ENCODE measurements at regions not wholly inside any gene's neighbourhood (a gene's known extent, or its start where the extent isn't known, plus 50 kb on each side); places are given as distances from the start of the nearest gene placed in this dataset.

DNA sequence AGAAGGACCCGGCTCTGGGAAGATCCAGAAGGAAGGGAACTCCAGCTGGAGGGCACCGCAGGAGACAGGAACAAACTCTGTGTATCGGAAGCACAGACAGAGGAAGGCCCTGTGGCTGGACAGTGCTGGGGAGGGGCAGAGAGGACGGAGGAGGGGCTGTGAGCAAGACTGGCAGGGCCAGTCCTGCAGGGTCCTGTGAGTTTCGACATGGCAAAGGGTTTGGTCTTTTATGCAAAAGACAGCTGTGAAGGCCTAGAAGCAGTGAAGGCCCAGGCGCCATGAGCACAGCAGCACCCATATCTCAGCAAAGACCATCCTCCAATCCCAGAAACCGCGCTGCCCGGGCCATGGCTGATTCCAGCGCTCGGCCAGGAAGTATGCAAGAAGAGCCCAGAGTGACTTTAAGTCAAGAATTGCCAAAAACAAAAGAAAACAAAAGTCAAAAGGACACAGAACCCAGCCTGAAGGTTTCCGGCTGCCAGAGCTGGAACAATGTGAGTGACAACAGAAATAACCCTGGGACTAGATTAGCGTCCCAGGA, 126.5 kb downstream of the NCOR2 start:
- DNase-seq: no peak

DNA sequence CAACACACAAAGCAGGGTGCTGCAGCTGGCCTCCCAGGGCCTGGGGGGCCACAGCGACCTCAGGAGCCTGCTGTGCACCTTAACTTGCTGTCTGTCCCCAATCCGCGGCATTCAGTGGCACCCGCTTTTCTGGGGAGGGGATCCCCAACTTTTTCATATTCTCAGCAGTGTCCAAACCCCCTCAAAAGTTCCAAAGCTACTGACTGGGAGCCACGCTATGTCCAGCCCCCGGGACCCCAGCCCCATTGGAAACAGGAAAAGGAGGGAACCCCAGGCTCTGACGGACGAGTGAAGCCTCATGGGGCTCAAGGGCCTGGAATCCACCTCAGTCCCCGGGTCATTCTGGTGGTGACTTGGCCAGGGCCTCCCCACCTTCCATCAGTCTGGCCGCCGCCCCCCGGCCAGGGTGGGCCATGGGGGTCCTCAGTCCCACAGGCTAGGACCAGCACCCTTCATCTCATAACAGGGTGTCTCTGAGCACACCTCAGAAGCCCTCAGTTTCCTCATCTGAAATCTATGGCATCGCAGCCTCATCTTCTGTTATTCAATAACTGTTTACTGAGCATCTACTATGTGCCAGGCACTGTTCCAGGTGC, 127.3 kb downstream of the NCOR2 start:
- DNase-seq: no peak

DNA sequence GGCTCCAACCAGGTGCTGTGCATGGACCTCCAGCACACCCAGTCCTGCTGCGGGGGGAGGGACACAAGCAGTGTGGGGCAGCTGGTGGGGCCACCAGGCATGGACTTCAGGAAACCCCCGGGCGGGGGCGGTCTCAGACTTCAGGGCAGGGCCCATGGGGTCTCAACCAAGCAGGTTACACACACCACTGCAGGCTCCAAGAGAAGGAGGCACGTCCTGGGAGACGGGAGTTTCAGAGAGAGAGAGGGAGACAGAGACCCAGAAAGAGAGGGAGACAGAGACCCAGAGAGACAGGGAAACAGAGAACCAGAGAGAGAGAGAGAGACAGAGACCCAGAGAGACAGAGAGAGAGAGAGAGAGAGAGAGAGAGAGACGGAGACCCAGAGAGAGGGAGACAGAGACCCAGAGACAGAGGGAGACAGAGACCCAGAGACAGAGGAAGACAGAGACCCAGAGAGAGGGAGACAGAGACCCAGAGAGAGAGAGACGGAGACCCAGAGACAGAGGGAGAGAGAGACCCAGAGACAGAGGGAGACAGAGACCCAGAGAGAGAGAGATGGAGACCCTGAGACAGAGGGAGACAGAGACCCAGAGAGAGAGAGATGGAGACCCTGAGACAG, 128.9 kb downstream of the NCOR2 start:
- DNase-seq: no peak

DNA sequence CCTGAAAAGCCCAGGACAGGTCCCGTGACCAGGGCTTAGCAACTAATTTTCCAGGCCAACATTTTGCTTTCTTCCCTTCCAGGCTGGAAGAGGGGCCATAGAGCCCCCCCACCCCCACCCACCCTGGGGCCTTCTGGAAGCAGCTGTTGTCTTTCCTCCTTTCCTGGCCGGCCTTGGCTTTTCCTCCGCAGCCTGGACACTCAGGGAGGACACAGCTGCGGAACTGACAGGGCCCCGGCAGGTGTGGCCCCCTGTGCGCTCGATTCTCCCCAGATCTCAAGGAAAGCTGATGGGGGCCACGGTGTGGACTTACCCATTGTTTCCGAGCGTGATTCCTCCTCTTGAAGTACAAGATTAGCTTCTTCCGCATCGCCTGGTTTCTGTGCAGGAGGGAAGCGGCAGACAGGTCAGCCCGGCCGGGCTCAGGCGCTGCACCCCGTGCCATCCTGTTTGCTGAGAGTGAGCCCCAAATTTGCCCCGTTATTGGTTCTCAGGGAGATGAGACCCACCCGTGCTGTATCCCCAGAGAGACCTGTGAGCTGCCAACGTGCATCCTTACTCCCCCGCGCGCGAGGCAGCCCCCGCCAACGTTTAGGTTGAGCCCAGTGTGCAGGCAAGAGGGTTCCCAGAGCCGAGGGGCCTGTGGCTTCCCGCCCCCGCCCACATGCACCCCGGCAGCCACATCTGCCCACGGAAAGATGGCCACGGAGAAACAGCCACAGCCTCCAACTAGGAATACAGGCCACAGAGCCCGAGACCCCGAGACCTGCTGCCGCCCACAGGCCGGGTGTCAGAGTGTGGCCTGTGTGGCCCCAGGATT, 129.6 kb downstream of the NCOR2 start:
- no peak for DNase-seq

DNA sequence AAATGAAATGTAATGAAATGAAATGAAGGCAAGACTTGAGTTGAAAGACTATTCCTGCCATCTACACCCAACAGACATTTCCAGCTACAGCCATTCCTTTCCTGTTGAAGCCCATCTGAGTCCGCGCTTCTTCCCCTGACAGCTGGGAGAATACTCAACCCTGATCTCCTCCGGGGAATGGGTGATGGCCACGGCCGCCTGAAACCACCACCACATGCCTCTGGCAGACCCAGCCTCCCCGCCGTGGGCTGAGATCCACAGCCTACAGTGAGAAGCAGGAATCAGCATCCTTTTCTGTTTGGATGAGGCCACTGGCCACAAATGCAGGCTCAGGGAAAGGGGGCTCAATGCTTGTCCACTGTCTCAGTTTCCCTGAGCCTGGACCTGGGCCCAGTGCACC, 130.3 kb downstream of the NCOR2 start:
- DNase-seq: no peak

DNA sequence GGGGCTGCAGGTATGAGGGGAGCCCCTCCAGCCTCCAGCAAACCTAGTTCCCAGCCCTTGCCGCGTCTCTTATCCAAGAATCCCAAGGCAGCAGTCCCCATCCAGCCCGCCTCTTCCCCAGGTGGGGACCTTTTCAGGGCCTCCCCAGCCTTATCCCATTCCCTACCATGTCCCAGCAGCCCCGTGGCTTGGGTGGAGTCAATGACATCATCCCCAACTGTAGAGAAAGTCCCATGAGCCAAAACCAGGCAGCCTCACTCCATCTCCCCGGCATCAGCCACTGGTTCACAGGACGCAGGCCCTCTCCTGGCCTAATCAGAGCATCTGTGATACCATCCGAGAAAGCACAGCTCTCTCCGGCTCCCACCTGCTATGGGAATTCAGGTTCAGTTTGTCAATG, 131.0 kb downstream of the NCOR2 start:
- no peak for DNase-seq

- DNase-seq: no peak
Measured at GRCh38 chr12:124435806-124436345, 131.5 kb downstream of the NCOR2 start.

GRCh38 chr12:124434951-124435805, 132.2 kb downstream of the NCOR2 start:
- DNase-seq: no peak

DNA sequence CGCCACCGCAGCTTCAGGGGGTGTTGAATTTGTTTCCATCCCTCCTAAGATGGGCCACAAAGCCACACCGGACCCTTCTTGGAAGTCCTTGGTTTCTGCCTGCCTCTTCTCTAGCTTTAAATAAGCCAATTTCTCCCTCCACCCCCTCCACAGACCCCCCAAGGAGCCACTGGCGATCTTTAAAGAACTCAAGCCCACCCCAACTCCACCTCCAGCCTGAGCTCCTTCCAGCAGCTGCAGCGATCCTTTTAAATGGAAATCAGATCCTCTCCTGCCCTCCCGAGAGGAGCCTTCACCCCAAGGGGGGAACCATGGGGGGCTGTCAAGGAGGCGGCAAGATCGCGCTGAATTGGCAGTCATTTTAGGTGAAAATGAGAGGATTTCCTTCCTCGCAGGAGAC, 133.1 kb downstream of the NCOR2 start:
- DNase-seq: no peak

DNA sequence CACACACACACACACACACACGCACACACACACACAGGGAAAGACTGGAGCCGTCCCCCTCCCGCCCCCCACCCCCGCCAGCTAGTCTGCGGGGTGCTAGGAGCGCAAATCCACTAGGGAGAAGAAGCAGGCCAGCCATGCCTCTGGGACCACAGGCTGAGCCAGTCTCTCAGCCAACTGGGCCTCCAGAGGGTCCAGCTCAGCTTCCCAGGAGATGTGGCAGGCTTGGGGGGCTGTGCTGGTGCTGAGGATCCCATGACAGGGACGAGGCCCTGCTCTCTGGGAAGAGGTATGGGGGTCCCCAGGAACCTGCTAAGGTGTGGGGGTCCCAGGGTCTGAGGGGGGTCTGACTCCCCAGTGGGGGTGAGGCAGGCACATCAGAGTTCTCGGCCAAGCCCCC, 133.5 kb downstream of the NCOR2 start:
- DNase-seq: no peak

DNA sequence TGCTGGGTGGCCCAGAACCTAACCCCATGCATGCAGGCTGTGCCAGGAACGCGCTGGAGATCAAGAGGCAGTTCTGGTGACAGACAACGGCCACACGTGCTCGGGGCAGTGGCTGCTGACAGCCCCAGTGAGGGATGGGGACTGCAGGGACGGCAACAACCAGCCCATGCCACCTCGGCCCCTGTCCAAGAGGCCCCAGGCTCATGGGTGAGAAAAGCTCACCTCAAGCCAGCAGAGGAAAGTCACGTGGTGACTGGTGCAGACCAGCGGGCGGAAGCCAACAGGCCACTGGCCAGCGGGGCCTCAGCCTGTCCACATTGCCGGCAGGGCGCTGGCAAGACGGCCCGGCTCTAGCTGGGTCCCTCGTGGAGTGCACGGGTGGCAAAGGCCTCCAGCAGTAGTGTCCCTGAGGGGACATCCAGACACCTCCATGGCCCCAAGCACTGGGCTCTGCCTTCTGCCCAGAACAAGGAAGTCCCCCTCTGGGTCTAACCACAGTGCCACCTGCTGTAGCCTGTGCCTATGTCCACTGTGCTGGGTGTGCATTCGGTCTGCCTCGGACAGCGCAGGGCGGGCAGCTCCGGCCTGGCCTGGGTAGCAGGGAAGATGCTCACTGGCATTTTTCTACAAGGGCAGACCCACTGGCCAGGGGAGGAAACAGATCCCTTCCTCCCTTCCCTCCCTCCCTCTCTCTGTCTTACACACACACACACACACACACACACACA, 134.1 kb downstream of the NCOR2 start:
- no peak for DNase-seq

GRCh38 chr12:124432376-124432775, 135.0 kb downstream of the NCOR2 start:
- DNase-seq: no peak

DNA sequence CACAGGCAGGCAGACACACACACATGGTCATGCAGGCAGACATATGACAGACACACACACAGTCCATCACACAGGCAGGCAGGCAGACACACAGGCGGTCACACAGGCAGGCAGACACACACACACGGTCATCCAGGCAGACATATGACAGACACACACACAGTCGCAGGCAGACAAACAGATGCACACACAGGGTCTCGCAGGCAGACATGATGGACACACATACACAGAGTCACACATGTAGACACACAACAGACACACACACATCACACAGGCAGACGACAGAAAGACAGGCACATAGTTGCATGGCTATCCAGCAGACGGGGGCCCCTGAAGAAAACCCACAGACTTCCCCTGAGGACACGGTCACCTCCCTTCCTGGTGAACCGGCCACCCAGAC, 135.4 kb downstream of the NCOR2 start:
- DNase-seq: no peak

DNA sequence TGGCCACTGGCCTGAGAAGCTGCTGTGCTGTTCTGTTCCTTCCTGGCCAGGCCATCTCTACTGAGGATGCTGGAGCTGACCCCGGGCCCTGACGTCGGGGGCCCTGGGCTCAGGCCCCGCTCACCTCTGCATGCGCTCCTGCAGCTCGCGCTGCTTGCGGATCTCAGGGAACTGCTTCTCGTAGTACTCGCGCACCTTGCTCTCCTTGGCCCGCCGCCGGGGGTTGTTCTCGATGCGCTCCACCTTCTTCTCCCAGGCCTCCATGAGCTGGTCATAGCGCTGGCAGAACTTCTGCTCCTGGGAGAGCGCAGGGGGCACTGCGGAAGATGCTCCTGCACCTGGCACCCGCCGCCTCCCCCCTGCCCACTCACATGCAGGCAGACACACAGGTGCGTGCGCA, 135.6 kb downstream of the RFLNA start:
- no peak for DNase-seq

DNA sequence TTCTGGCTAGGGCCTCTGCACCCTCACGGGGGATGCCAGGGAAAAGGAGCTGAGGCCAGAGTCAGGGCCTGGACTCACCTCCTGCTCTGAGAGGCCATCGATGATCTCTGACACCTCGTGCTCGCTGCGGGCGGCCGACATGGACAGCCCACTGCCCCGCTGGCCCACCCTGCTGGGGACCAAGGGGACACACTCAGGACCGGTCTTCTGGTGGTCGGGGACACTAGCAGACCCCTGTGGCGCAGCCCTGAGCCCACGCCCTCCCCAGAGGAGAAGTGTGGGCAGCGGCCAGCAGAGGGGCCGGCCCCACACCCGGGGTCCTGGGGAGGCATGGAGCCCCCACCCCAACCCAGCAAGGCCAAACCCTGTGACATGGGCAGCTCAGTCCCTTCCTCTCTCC, 134.6 kb downstream of the RFLNA start:
- DNase-seq: no peak

DNA sequence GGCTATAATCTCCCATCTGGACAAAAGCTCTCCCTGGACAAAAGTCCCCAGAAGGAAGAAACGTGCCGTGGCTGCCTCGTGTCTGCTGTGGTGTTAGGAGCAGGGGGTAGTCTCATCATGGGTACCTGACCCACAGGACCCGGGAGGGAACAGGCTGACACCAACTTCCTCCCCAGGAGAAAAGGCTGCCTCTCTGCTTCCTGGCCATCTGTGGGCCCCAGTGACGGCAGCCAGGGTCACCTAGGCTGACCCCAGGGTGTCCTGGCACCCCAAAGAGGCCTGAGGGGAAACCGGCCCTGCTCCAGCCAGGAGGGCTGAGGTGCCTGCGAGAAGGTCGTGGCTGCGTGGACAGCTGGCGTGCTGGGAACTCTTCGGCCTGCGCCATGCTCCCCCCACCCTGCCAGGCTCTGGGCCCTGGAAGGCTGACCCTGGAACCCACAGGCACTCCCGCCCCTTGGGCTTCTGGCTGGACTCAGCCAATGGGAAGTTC, 133.9 kb downstream of the RFLNA start:
- DNase-seq: no peak

DNA sequence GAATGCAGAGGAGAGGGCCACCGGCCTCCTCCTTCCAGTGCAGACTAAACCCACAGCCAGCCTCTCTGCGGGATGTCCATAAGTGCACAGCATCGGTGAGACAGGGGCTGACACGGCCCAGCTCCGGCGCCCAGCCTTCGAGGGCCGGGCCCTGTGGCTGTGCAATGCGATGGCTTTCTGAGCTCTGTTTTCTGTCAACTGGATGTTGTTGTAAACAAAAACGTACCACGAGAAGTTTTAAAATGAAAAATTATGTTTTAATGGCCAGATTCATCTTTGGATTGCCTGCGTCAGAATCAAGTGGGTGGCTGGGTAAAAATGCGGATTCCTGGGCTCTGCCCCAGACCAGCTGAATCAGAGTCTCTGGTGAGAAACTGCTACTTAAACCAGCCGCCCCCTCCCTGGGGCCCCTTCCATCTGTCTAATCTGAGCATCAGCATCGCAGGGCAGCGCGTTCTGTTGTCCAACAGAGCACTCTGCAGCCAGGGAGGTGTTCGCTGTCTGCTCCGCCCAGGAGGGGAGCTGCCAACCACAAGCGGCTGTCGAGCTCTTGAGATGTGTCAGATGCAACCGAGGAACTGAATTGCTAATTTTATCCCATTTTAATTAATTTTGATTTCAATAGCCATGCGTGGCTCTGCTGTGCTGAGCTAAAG, 133.4 kb downstream of the RFLNA start:
- no peak for DNase-seq

DNA sequence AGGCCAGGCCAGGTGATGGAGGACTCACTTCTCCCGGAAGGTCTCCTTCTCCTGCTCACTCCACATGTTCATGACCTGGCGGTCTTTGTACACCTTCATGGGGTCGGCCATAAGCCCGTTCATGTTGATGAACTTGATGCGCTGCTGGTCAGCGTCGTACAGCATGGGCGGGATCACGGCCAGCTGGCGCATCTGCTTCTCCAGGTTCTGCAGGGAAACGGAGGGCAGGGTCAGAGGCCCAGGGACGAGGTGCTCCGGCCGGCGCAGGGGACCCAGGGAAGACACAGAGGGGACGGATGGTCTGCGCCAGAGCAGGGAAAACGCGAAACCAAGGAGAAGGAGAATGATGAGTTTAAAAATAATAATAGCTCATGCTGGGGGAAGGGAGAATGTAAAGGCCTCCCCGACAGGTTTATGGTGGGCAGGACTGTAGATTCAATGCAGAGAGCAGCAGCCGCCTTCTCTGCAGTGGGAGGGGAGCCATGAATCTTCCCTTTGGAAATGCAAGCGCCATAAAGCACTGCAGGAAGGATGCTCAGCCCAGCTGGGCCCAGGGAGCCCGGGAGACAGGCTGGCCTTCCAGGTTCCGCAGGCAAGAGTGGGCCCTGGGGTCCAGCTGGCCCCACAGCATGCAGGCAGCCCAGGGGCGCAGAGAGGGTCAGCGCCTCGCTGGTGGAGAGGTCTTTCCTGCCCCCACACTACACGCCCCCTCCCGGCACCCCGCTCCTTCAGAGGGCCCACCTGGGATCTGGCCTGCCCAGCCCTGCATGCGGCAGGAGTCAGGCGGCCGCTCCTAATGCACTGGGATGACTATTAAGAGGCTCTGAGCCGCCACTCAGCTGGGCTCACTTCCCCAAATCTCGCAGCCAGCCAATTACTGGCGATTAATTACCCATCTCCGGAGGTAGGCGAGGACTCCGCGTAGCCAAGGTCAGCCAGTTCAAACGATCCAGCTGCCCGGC, 132.0 kb downstream of the RFLNA start:
- DNase-seq: no peak

DNA sequence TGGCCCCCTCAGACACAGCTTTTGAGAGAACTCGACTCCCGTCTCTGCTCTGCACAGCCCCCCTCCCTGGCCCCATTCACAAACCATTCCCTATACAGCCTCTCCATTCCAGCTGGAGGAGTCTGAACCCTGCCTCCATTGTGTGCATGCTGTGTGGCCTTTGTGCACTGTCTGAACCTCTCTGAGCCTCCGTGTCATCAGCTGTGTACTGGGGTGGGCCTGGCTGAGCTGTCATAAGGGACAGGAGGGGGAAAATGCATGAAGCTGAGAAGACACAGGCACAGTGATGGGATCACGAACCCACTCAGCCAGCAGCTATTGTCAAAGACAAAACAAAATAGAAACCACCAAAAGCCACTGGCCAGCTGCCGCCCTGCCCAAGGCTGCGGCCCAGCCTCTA, 130.8 kb downstream of the RFLNA start:
- no peak for DNase-seq

- DNase-seq: no peak
Measured at GRCh38 chr12:124424516-124424905, 129.6 kb downstream of the RFLNA start.
